WTC11 (cell line): ENCODE measurements at regions not wholly inside any gene's neighbourhood (a gene's known extent, or its start where the extent isn't known, plus 50 kb on each side); places are given as distances from the start of the nearest gene placed in this dataset.

Experiments
- ATAC-seq: fragments of 200-7000 bp; cut with Tn5 transposase; 2 replicates; pipeline ENCODE4 v1.10.0; 2021; ENCODE audit warnings: mild to moderate bottlenecking, moderate library complexity
- CTCF ChIA-PET: fragments of 300-600 bp; sonication (Branson Sonifier 250); formaldehyde crosslinking; loops from one replicate; lab custom pipeline; 2021; ENCODE audit warnings: antibody characterized with exemption; lab: Charles Lee
- POLR2A ChIA-PET: fragments of 350-600 bp; sonication (Branson Sonifier 250); formaldehyde crosslinking; loops from one replicate; lab custom pipeline; 2021; ENCODE audit warnings: antibody characterized with exemption; lab: Charles Lee
- DNase-seq: peaks from one replicate; pipeline ENCODE4 v3.0.0; 2021; ENCODE audit warnings: low spot score
- H3K27ac Mint-ChIP-seq: 2 replicates; pipeline ENCODE4 v1.8.0; 2021; ENCODE audit warnings: mixed read lengths
- H3K27me3 Mint-ChIP-seq: 2 replicates; pipeline ENCODE4 v1.8.0; 2021; ENCODE audit warnings: low read depth, mild to moderate bottlenecking, moderate library complexity, mixed read lengths
- H3K36me3 Mint-ChIP-seq: 2 replicates; pipeline ENCODE4 v1.8.0; 2021; ENCODE audit warnings: mixed read lengths
- H3K4me1 Mint-ChIP-seq: 2 replicates; pipeline ENCODE4 v1.8.0; 2022; ENCODE audit warnings: mixed read lengths
- H3K4me3 Mint-ChIP-seq: 2 replicates; pipeline ENCODE4 v1.8.0; 2021; ENCODE audit warnings: mild to moderate bottlenecking, moderate library complexity, mixed read lengths
- H3K9me3 Mint-ChIP-seq: 2 replicates; pipeline ENCODE4 v1.8.0; 2021; ENCODE audit warnings: mixed read lengths
- AR ChIP-seq: fragments of 250-450 bp; sonication (Bioruptor Pico); IDR thresholded peaks from 2 replicates; pipeline ENCODE4 v1.9.0; 2021; ENCODE audit warnings: mild to moderate bottlenecking
- ATF2 ChIP-seq: sonication (generic); formaldehyde crosslinking; IDR thresholded peaks from 2 replicates; pipeline ENCODE4 v1.8.1; 2022; ENCODE audit warnings: low read depth, missing genetic modification reagents, borderline replicate concordance
- CBFB ChIP-seq: sonication (generic); formaldehyde crosslinking; IDR thresholded peaks from 2 replicates; pipeline ENCODE4 v1.8.1; 2022; ENCODE audit warnings: mild to moderate bottlenecking, low read depth, missing genetic modification reagents
- EMX1 ChIP-seq: fragments of 250-450 bp; sonication (Bioruptor Pico); IDR thresholded peaks from 2 replicates; pipeline ENCODE4 v1.8.0; 2021; ENCODE audit warnings: mild to moderate bottlenecking
- GTF2I ChIP-seq: fragments of 250-450 bp; sonication (Bioruptor Pico); conservative IDR thresholded peaks from 2 replicates; pipeline ENCODE4 v1.4.0; 2021; ENCODE audit warnings: mild to moderate bottlenecking
- IRF2 ChIP-seq: sonication (generic); formaldehyde crosslinking; IDR thresholded peaks from 2 replicates; pipeline ENCODE4 v1.8.0; 2022; ENCODE audit warnings: low read depth, missing genetic modification reagents, borderline replicate concordance
- JAZF1 ChIP-seq: fragments of 250-450 bp; sonication (Bioruptor Pico); IDR thresholded peaks from 2 replicates; pipeline ENCODE4 v1.9.0; 2021; ENCODE audit warnings: moderate library complexity, mild to moderate bottlenecking, inconsistent platforms
- MAX ChIP-seq: sonication (generic); formaldehyde crosslinking; IDR thresholded peaks from 2 replicates; pipeline ENCODE4 v1.8.0; 2022; ENCODE audit warnings: mild to moderate bottlenecking, missing genetic modification reagents
- NR2C2 ChIP-seq: sonication (generic); formaldehyde crosslinking; IDR thresholded peaks from 2 replicates; pipeline ENCODE4 v1.8.0; 2022; ENCODE audit warnings: mild to moderate bottlenecking, missing genetic modification reagents
- RELA ChIP-seq: sonication (generic); formaldehyde crosslinking; IDR thresholded peaks from 2 replicates; pipeline ENCODE4 v1.8.1; 2022; ENCODE audit warnings: missing genetic modification reagents, mild to moderate bottlenecking, borderline replicate concordance
- SP1 ChIP-seq: sonication (generic); formaldehyde crosslinking; conservative IDR thresholded peaks from 2 replicates; pipeline ENCODE4 v1.8.1; 2022; ENCODE audit warnings: missing genetic modification reagents
- ZNF138 ChIP-seq: sonication (generic); formaldehyde crosslinking; conservative IDR thresholded peaks from 2 replicates; pipeline ENCODE4 v1.8.1; 2022; ENCODE audit warnings: mild to moderate bottlenecking, moderate library complexity, missing genetic modification reagents
- ZNF512 ChIP-seq: sonication (generic); formaldehyde crosslinking; IDR thresholded peaks from 2 replicates; pipeline ENCODE4 v1.8.1; 2022; ENCODE audit warnings: missing genetic modification reagents, borderline replicate concordance
- ZSCAN18 ChIP-seq: fragments of 250-450 bp; sonication (Bioruptor Pico); IDR thresholded peaks from 2 replicates; pipeline ENCODE4 v2.1.2; 2022; ENCODE audit warnings: mild to moderate bottlenecking, moderate library complexity
- TF ChIP-seq, protein P1 (sequence below): sonication (generic); formaldehyde crosslinking; IDR thresholded peaks from 2 replicates; pipeline ENCODE4 v1.8.0; 2022; ENCODE audit warnings: missing genetic modification reagents

DNA sequence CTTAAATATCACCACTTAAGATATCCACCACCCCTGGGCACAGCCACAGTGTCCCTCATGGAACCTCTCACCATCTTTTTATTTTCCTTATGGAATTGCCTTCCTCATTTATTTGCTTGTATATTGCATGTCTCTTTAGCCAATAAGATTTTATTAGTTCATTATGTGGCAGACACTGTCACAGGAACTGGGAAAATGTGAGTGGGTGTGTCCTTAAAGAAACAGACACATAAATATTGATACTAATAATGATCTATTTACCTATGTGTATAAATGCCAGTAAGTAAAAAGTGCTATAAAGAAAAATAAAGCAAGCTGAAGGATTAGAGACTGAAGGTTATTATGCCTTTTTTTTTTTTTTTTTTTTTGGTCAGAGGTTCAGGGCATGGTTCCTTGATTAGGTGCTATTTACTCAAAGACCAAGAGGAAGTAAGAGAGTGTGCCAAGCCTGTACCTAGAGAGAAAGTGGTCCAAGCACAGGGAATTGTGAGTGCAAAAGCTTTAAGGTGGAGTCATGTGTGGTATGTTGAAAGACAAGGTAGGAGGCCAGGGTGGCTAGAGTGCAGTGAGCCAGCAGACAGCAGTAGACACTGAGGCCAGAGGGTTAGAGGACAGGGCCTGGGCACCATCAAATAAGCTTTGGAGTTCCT, 589.0 kb downstream of the USP25 start:
- H3K4me3 Mint-ChIP-seq, result no peak overlapping the region
- no peak overlapping the region for H3K27ac Mint-ChIP-seq
- ATAC-seq, result no peak
- no peaks in the 10 kb centered on the region for H3K9me3 Mint-ChIP-seq
- ChIA-PET POLR2A (no interaction called here), CTCF (no interaction called here)
- H3K4me1 Mint-ChIP-seq, result peaks cover 25% of the 10 kb centered on the region
- peaks cover 43% of the 10 kb centered on the region for H3K27me3 Mint-ChIP-seq
- no peak for TF ChIP-seq RELA (CRISPR knock-in tag)
- TF ChIP-seq ZNF512 (CRISPR knock-in tag), result no peak
- DNase-seq, result no peak
- no peaks in the 10 kb centered on the region for H3K36me3 Mint-ChIP-seq

DNA sequence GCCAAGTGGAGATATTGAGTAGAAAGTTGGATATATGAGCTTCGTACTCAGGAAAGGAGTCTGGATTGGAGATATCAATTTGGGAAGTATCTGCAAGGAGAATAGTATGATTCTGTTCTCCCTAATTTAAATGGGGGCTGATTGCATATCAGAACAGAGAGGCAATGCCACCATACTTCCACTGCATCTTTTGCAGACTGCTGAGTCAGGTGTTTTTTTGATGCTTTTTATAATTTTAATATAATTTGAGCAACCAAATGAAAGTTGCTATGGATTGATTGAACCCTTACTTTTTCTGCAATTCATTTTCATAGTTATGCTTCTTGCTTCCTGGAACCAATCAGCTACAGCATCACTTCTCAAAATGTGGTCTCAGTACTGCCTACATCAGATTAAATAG, 590.3 kb downstream of the USP25 start:
- ChIA-PET CTCF (no interaction called here), POLR2A (no interaction called here)
- TF ChIP-seq CBFB (CRISPR knock-in tag), result no peak
- no peak for TF ChIP-seq AR (CRISPR knock-in tag)
- TF ChIP-seq IRF2 (CRISPR knock-in tag), result no peak
- no peak for TF ChIP-seq EMX1 (CRISPR knock-in tag)
- TF ChIP-seq MAX (CRISPR knock-in tag), result no peak
- H3K9me3 Mint-ChIP-seq, result no peaks in the 10 kb centered on the region
- H3K27me3 Mint-ChIP-seq, result peaks cover 43% of the 10 kb centered on the region
- peaks cover 25% of the 10 kb centered on the region for H3K4me1 Mint-ChIP-seq
- no peak overlapping the region for H3K4me3 Mint-ChIP-seq
- DNase-seq (no peak), ATAC-seq (no peak)
- H3K36me3 Mint-ChIP-seq, result no peaks in the 10 kb centered on the region
- no peak overlapping the region for H3K27ac Mint-ChIP-seq

GRCh38 chr21:16322454-16322853, 592.7 kb downstream of the USP25 start:
- no peak for DNase-seq
- no peaks in the 10 kb centered on the region for H3K36me3 Mint-ChIP-seq
- ChIA-PET POLR2A (no interaction called here), CTCF (no interaction called here)
- no peak for ATAC-seq
- H3K9me3 Mint-ChIP-seq, result no peaks in the 10 kb centered on the region
- H3K4me1 Mint-ChIP-seq, result peaks cover 12% of the 10 kb centered on the region
- no peak overlapping the region for H3K27ac Mint-ChIP-seq
- H3K4me3 Mint-ChIP-seq, result no peak overlapping the region
- no peak for TF ChIP-seq ZSCAN18 (CRISPR knock-in tag)
- no peak for TF ChIP-seq SP1
- TF ChIP-seq GTF2I, result no peak
- TF ChIP-seq ATF2 (CRISPR knock-in tag), result no peak
- no peak for TF ChIP-seq NR2C2 (CRISPR knock-in tag)
- TF ChIP-seq ZNF138 (CRISPR knock-in tag), result no peak
- TF ChIP-seq, protein P1, sequence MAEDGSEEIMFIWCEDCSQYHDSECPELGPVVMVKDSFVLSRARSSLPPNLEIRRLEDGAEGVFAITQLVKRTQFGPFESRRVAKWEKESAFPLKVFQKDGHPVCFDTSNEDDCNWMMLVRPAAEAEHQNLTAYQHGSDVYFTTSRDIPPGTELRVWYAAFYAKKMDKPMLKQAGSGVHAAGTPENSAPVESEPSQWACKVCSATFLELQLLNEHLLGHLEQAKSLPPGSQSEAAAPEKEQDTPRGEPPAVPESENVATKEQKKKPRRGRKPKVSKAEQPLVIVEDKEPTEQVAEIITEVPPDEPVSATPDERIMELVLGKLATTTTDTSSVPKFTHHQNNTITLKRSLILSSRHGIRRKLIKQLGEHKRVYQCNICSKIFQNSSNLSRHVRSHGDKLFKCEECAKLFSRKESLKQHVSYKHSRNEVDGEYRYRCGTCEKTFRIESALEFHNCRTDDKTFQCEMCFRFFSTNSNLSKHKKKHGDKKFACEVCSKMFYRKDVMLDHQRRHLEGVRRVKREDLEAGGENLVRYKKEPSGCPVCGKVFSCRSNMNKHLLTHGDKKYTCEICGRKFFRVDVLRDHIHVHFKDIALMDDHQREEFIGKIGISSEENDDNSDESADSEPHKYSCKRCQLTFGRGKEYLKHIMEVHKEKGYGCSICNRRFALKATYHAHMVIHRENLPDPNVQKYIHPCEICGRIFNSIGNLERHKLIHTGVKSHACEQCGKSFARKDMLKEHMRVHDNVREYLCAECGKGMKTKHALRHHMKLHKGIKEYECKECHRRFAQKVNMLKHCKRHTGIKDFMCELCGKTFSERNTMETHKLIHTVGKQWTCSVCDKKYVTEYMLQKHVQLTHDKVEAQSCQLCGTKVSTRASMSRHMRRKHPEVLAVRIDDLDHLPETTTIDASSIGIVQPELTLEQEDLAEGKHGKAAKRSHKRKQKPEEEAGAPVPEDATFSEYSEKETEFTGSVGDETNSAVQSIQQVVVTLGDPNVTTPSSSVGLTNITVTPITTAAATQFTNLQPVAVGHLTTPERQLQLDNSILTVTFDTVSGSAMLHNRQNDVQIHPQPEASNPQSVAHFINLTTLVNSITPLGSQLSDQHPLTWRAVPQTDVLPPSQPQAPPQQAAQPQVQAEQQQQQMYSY (CRISPR knock-in tag), result no peak
- TF ChIP-seq JAZF1 (CRISPR knock-in tag), result no peak
- H3K27me3 Mint-ChIP-seq, result peaks cover 31% of the 10 kb centered on the region
